Hepatocyte (in vitro differentiated cells): ENCODE measurements at regions not wholly inside any gene's neighbourhood (a gene's known extent, or its start where the extent isn't known, plus 50 kb on each side); places are given as distances from the start of the nearest gene placed in this dataset.

ENCODE experiments used
- DNase-seq: peaks from one replicate; pipeline ENCODE4 v3.0.0-alpha.2; 2016; ENCODE audit warnings: low spot score
- H2AFZ ChIP-seq: fragments of 200-600 bp; sonication (generic); 2 replicates; pipeline ENCODE4 v1.6.0; 2016; ENCODE audit warnings: antibody characterized with exemption, mild to moderate bottlenecking
- H3K27ac ChIP-seq: fragments of 200-600 bp; sonication (generic); 2 replicates; pipeline ENCODE4 v1.5.1; 2016; ENCODE audit warnings: mild to moderate bottlenecking
- H3K27me3 ChIP-seq: fragments of 200-600 bp; sonication (generic); 2 replicates; pipeline ENCODE4 v1.6.1; 2016
- H3K36me3 ChIP-seq: fragments of 200-600 bp; sonication (generic); replicated peaks from 2 replicates; pipeline ENCODE4 v1.5.1; 2016; ENCODE audit warnings: low read depth; ENCODE audit not compliant: insufficient read depth
- H3K4me1 ChIP-seq: fragments of 200-600 bp; sonication (generic); 2 replicates; pipeline ENCODE4 v1.5.1; 2016; ENCODE audit warnings: mild to moderate bottlenecking, moderate library complexity; ENCODE audit not compliant: insufficient read depth
- H3K4me2 ChIP-seq: fragments of 200-600 bp; sonication (generic); 2 replicates; pipeline ENCODE4 v1.6.0; 2016
- H3K4me3 ChIP-seq: fragments of 200-600 bp; sonication (generic); 2 replicates; pipeline ENCODE4 v1.5.1; 2016; ENCODE audit warnings: mild to moderate bottlenecking
- H3K79me2 ChIP-seq: fragments of 200-600 bp; sonication (generic); 2 replicates; pipeline ENCODE4 v1.6.0; 2017; ENCODE audit warnings: mild to moderate bottlenecking
- H3K9me2 ChIP-seq: fragments of 200-600 bp; sonication (generic); replicated peaks from 2 replicates; pipeline ENCODE4 v1.6.0; 2017; ENCODE audit warnings: mild to moderate bottlenecking; ENCODE audit not compliant: insufficient read depth
- H3K9me3 ChIP-seq: fragments of 200-600 bp; sonication (generic); 2 replicates; pipeline ENCODE4 v1.5.1; 2016; ENCODE audit warnings: low read depth, mild to moderate bottlenecking
- H4K20me1 ChIP-seq: fragments of 200-600 bp; sonication (generic); 2 replicates; pipeline ENCODE4 v1.6.0; 2016; ENCODE audit warnings: mild to moderate bottlenecking; ENCODE audit not compliant: insufficient read depth, poor library complexity, severe bottlenecking
- EZH2 ChIP-seq: fragments of 200-600 bp; sonication (generic); IDR thresholded peaks from 2 replicates; pipeline ENCODE4 v1.6.1; 2016; ENCODE audit warnings: antibody characterized with exemption, mild to moderate bottlenecking, borderline replicate concordance
- EZH2phosphoT487 ChIP-seq: fragments of 200-600 bp; sonication (generic); IDR thresholded peaks from one replicate; pipeline ENCODE4 v1.6.1; 2018; ENCODE audit warnings: antibody characterized with exemption, mild to moderate bottlenecking, low read depth, moderate library complexity; ENCODE audit not compliant: unreplicated experiment, severe bottlenecking
- WGBS: methylation state at CpG from one replicate; pipeline ENCODE4 v1.1.6; 2016; ENCODE audit warnings: low lambda C conversion rate; ENCODE audit errors: missing lambda C conversion rate; 5-methylcytosine and 5-hydroxymethylcytosine counted together
- TF ChIP-seq, protein P1 (sequence below): fragments of 200-600 bp; sonication (generic); IDR thresholded peaks from 2 replicates; pipeline ENCODE4 v1.5.1; 2016; ENCODE audit warnings: antibody characterized with exemption, mild to moderate bottlenecking; ENCODE audit not compliant: poor library complexity

DNA sequence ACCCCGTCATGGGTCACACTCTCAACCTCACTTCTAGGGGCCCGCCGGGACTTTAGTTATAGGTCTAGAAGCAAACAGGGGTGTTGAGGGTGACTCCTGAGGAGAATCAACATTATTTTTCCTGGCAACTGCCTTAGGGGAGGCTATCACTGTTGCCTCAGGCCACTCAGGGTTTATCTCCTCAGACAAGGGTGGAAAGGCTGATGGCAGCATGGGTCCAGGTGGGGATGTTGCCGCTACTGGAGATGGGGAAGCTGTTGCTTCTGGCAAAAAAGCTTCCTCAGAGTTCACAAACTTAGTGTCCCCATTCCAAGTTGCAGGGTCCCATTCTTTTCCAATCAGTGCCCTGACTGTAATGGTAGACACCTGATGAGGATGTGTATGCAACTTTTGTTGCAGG is 467.4 kb upstream of the RGS6 start:
- Histone ChIP-seq H3K9me2 (no peaks in the 10 kb centered on the region), H3K9me3 (no peaks in the 10 kb centered on the region), H3K79me2 (peaks cover 34% of the 10 kb centered on the region), H3K27ac (no peak overlapping the region), H2AFZ (no peak overlapping the region), H4K20me1 (no peaks in the 10 kb centered on the region), H3K4me2 (no peak overlapping the region), H3K4me3 (no peak overlapping the region), H3K27me3 (no peaks in the 10 kb centered on the region), H3K4me1 (no peaks in the 10 kb centered on the region), H3K36me3 (no peaks in the 10 kb centered on the region)
- no peak for DNase-seq
- TF ChIP-seq, protein P1, sequence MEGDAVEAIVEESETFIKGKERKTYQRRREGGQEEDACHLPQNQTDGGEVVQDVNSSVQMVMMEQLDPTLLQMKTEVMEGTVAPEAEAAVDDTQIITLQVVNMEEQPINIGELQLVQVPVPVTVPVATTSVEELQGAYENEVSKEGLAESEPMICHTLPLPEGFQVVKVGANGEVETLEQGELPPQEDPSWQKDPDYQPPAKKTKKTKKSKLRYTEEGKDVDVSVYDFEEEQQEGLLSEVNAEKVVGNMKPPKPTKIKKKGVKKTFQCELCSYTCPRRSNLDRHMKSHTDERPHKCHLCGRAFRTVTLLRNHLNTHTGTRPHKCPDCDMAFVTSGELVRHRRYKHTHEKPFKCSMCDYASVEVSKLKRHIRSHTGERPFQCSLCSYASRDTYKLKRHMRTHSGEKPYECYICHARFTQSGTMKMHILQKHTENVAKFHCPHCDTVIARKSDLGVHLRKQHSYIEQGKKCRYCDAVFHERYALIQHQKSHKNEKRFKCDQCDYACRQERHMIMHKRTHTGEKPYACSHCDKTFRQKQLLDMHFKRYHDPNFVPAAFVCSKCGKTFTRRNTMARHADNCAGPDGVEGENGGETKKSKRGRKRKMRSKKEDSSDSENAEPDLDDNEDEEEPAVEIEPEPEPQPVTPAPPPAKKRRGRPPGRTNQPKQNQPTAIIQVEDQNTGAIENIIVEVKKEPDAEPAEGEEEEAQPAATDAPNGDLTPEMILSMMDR = no peak
- TF ChIP-seq EZH2 (no peak), EZH2phosphoT487 (no peak)
- 100% methylated on average over 4 of the region's 4 CpGs for WGBS

GRCh38 chr14:71465316-71465715 is 466.9 kb upstream of the RGS6 start:
- Histone ChIP-seq H3K9me3 (no peaks in the 10 kb centered on the region), H2AFZ (no peak overlapping the region), H4K20me1 (no peaks in the 10 kb centered on the region), H3K27ac (no peak overlapping the region), H3K4me2 (no peak overlapping the region), H3K36me3 (no peaks in the 10 kb centered on the region), H3K4me1 (no peaks in the 10 kb centered on the region), H3K4me3 (no peak overlapping the region), H3K79me2 (peaks cover 29% of the 10 kb centered on the region), H3K27me3 (no peaks in the 10 kb centered on the region), H3K9me2 (no peaks in the 10 kb centered on the region)
- WGBS = 87% methylated on average over 2 of the region's 2 CpGs
- no peak for TF ChIP-seq EZH2
- no peak for TF ChIP-seq EZH2phosphoT487
- TF ChIP-seq, protein P1 = no peak
- DNase-seq = no peak

DNA sequence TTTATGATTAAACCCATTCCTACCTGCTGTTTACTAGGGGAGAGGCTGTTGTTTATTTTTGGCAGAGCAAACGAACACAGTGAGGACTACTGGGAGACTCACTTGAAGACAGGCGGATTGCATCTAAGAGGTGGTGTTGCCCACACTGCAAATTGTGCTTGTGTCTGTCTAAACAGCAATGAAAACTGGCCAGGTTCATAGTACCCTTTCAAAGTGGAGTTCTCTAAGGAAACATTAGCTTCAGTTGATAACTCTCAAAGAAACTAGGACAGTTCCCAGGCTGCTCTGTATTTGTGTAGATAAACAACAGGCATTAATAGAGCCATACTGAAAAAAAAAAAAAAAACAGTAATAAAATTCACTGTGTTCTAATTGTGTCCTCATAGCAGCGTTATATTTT is 466.0 kb upstream of the RGS6 start:
- Histone ChIP-seq H2AFZ (no peak overlapping the region), H3K9me3 (no peaks in the 10 kb centered on the region), H3K79me2 (peaks cover 34% of the 10 kb centered on the region), H4K20me1 (no peaks in the 10 kb centered on the region), H3K27me3 (no peaks in the 10 kb centered on the region), H3K27ac (no peak overlapping the region), H3K4me1 (no peaks in the 10 kb centered on the region), H3K4me3 (no peak overlapping the region), H3K4me2 (no peak overlapping the region), H3K9me2 (no peaks in the 10 kb centered on the region), H3K36me3 (no peaks in the 10 kb centered on the region)
- TF ChIP-seq EZH2 = no peak
- TF ChIP-seq, protein P1 = no peak
- no peak for TF ChIP-seq EZH2phosphoT487
- no peak for DNase-seq
- WGBS = 57% methylated on average over 3 of the region's 3 CpGs

DNA sequence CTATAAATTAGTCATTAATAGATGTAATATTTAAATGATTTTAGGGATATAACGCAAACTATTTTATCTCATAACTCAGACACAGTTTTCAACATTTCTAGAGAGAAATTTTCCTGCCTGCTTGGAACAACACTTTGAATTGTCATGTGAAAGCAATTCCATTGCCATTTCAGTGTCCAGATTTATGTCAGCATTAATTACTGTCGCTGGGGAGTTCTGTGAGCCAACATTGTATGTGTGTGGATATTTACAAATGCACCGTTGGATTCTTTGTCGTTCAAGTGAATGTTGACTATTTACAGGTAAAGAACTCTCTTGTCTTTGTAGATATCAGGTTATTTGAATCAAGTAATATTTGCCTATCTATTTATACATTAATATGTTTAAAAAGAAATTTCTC is 465.3 kb upstream of the RGS6 start:
- no peak for DNase-seq
- H3K9me3 ChIP-seq = no peaks in the 10 kb centered on the region
- no peaks in the 10 kb centered on the region for H3K27me3 ChIP-seq
- no peak overlapping the region for H3K4me2 ChIP-seq
- H3K9me2 ChIP-seq = no peaks in the 10 kb centered on the region
- no peaks in the 10 kb centered on the region for H4K20me1 ChIP-seq
- no peaks in the 10 kb centered on the region for H3K36me3 ChIP-seq
- 80% methylated on average over 4 of the region's 4 CpGs for WGBS
- no peak for TF ChIP-seq EZH2phosphoT487
- TF ChIP-seq, protein P1 = no peak
- H2AFZ ChIP-seq = no peak overlapping the region
- no peaks in the 10 kb centered on the region for H3K4me1 ChIP-seq
- no peak overlapping the region for H3K4me3 ChIP-seq
- H3K27ac ChIP-seq = no peak overlapping the region
- peaks cover 41% of the 10 kb centered on the region for H3K79me2 ChIP-seq
